Thoracic aorta (tissue), 2 donors: ENCODE measurements at regions not wholly inside any gene's neighbourhood (a gene's known extent, or its start where the extent isn't known, plus 50 kb on each side); places are given as distances from the start of the nearest gene placed in this dataset.

Source experiments
- ATAC-seq: fragments of 150-250 bp; one replicate; pipeline ENCODE4 v1.8.0; 2017; ENCODE audit warnings: low read depth; ENCODE audit not compliant: insufficient number of reproducible peaks, low FRiP score
- DNase-seq: peaks from one replicate; pipeline ENCODE4 v3.0.0-alpha.2; 2020; ENCODE audit warnings: low spot score
- H3K27ac ChIP-seq, 2 donors: fragments of 200-600 bp; sonication (generic); 1 replicate in 1 of 2; 2 replicates in 1 of 2; pipeline ENCODE4 v1.5.1; 2016; ENCODE audit warnings: mild to moderate bottlenecking in 2 of 2, moderate library complexity in 2 of 2
- H3K27me3 ChIP-seq: fragments of 200-600 bp; sonication (generic); replicated peaks from 2 replicates; pipeline ENCODE4 v1.6.0; 2016; ENCODE audit warnings: mild to moderate bottlenecking; ENCODE audit not compliant: insufficient read depth
- H3K36me3 ChIP-seq: fragments of 200-600 bp; sonication (generic); one replicate; pipeline ENCODE4 v1.5.1; 2016
- H3K4me1 ChIP-seq, 2 donors: fragments of 200-600 bp; sonication (generic); 1 replicate in 1 of 2; 2 replicates in 1 of 2; pipeline versions ENCODE4 v1.5.1 to v1.6.0; 2016; ENCODE audit warnings: low read depth in 2 of 2, mild to moderate bottlenecking in 1 of 2; ENCODE audit not compliant: control insufficient read depth in 1 of 2
- H3K4me3 ChIP-seq: fragments of 200-600 bp; sonication (generic); 2 replicates; pipeline ENCODE4 v1.5.1; 2016; ENCODE audit warnings: mild to moderate bottlenecking
- H3K9me3 ChIP-seq: fragments of 200-600 bp; sonication (generic); 2 replicates; pipeline ENCODE4 v1.5.1; 2016
- TF ChIP-seq, protein P1 (sequence below): fragments of 200-600 bp; sonication (generic); IDR thresholded peaks from one replicate; pipeline ENCODE4 v1.5.1; 2019; ENCODE audit warnings: antibody characterized with exemption

DNA sequence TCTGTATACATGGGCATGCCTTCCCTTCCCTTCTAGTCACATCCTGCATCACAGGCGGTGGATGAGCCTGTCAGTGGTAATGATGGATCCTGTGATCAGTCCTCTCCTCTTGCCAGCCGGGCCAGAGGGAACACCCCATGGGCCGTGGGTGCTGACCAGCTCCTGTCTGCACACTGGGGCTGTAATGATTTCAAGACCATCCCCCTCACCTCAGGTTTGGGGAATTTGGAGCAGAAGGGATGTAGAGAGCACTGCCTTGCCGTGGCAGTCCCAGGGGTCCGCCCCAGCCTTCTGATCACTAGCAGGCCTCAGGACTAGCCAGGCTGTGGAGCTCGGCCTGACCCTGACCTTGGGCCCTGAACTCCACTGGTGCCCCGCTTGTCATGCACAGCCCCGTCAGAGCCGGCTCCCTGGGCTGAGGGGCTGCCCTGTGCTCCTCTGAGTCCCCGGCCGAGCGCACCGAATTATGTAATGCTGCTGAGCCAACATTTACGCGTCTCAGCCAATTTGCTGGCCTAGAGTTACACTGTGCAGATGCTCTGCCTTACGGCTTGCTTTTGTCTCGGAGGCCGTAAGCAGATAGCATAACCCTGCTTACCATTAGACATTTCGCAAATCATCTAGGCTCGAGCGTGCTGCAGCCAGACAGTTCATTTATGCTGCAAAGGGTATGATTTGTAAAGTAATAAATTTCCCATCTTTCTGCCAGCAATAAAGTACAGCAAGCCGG lies 155.3 kb downstream of the MACROH2A1 start:
- no peaks in the 10 kb centered on the region for H3K36me3 ChIP-seq
- peak overlapping the region; percentile 92 to 94 for H3K27ac ChIP-seq
- TF ChIP-seq, protein P1, sequence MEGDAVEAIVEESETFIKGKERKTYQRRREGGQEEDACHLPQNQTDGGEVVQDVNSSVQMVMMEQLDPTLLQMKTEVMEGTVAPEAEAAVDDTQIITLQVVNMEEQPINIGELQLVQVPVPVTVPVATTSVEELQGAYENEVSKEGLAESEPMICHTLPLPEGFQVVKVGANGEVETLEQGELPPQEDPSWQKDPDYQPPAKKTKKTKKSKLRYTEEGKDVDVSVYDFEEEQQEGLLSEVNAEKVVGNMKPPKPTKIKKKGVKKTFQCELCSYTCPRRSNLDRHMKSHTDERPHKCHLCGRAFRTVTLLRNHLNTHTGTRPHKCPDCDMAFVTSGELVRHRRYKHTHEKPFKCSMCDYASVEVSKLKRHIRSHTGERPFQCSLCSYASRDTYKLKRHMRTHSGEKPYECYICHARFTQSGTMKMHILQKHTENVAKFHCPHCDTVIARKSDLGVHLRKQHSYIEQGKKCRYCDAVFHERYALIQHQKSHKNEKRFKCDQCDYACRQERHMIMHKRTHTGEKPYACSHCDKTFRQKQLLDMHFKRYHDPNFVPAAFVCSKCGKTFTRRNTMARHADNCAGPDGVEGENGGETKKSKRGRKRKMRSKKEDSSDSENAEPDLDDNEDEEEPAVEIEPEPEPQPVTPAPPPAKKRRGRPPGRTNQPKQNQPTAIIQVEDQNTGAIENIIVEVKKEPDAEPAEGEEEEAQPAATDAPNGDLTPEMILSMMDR: no peak
- no peak overlapping the region for H3K4me3 ChIP-seq
- no peaks in the 10 kb centered on the region for H3K27me3 ChIP-seq
- no peaks in the 10 kb centered on the region for H3K9me3 ChIP-seq
- peaks cover 62 to 90% of the 10 kb centered on the region in 2 donors for H3K4me1 ChIP-seq
- ATAC-seq: no peak
- DNase-seq: no peak

GRCh38 chr5:135242866-135243555 lies 156.0 kb downstream of the MACROH2A1 start:
- no peak overlapping the region for H3K4me3 ChIP-seq
- peak overlapping the region; percentile 92 to 94 for H3K27ac ChIP-seq
- no peaks in the 10 kb centered on the region for H3K27me3 ChIP-seq
- no peaks in the 10 kb centered on the region for H3K9me3 ChIP-seq
- DNase-seq: no peak
- TF ChIP-seq, protein P1: no peak
- H3K36me3 ChIP-seq: no peaks in the 10 kb centered on the region
- ATAC-seq: no peak
- H3K4me1 ChIP-seq: peaks cover 62 to 97% of the 10 kb centered on the region in 2 donors

- Histone ChIP-seq H3K27ac (peak overlapping the region; percentile 92 to 94), H3K36me3 (no peaks in the 10 kb centered on the region), H3K4me3 (peak overlapping the region; percentile 31), H3K27me3 (no peaks in the 10 kb centered on the region), H3K9me3 (no peaks in the 10 kb centered on the region), H3K4me1 (peaks cover 63 to 98% of the 10 kb centered on the region in 2 donors)
- TF ChIP-seq, protein P1: no peak
- DNase-seq (no peak), ATAC-seq (peak; percentile 32)
These were observed 156.8 kb downstream of the MACROH2A1 start for GRCh38 chr5:135242021-135242865.

GRCh38 chr5:135241536-135241935 lies 157.5 kb downstream of the MACROH2A1 start:
- Histone ChIP-seq H3K4me1 (peaks cover 62 to 99% of the 10 kb centered on the region in 2 donors), H3K36me3 (no peaks in the 10 kb centered on the region), H3K27me3 (no peaks in the 10 kb centered on the region), H3K9me3 (no peaks in the 10 kb centered on the region), H3K4me3 (peak overlapping the region; percentile 31), H3K27ac (peak overlapping the region; percentile 92 to 94)
- ATAC-seq: no peak
- no peak for DNase-seq
- TF ChIP-seq, protein P1: no peak
